ENCODE measurements at regions not wholly inside any gene's neighbourhood (a gene's known extent, or its start where the extent isn't known, plus 50 kb on each side); places are given as distances from the start of the nearest gene placed in this dataset.

DNA sequence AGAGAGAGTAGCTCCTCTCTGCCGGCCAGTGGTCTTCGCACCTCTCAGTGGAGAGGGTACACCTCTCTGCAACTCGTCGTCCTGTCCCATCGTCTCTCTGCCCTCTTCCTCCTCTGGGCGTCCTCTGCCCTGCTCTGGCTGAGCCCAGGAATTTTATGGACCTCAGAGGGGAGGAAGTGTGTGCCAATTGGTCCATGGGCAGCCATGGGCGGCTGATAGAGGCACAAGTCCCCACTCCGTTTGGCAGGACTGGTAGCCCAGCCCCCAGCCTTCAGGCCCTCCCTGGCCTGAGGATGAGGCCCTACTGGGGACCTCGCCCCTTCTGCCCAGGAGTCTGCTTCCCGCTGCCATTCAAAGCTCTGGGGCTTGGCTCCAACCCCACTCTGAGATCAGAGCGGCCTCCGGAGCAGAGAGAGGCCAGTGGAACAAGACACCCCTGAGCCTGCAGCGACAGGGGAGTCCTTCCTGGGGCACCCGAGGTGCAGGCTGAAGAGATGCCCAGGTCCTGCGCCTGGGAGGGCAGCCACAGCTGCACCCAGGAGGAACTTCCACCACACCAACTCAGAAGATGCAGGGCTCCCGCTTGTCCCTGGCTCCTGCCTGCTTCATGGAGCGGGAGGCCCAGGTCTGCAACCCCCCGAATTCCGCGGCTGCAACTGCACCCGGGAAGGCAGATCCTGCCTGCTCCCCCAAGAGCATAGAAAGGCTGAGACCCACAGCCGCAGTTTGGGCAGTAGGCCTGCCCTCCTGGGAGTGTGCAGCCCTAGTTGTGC is 659.9 kb downstream of the KCNT2 start:
- no peaks in the 10 kb centered on the region for H3K36me3 ChIP-seq (ENCODE audit: insufficient read depth, low read length)
- CTCF ChIA-PET (ENCODE audit: unreplicated experiment) = no interaction called here
- intact Hi-C loops (cut with micrococcal nuclease; ENCODE audit: unreplicated experiment) = no loop called here
- H3K9me3 ChIP-seq (ENCODE audit: low read length) = no peaks in the 10 kb centered on the region
- H3K27ac ChIP-seq (ENCODE audit: low read depth, low read length, poor library complexity, severe bottlenecking) = no peak overlapping the region
- no peak overlapping the region for H2AFZ ChIP-seq (ENCODE audit: low read length)
- POLR2A ChIA-PET = no interaction called here
- H3K4me2 ChIP-seq (ENCODE audit: low read length) = no peak overlapping the region
- H3K4me1 ChIP-seq (ENCODE audit: insufficient read depth, low read length, poor library complexity, severe bottlenecking) = no peaks in the 10 kb centered on the region
- no TSS peak for BruUV-seq (replicated peaks)
- DNase-seq (ENCODE audit: low spot score) = no peak
- H3K4me3 ChIP-seq (ENCODE audit: low read depth, low read length, poor library complexity, severe bottlenecking) = no peak overlapping the region
- H4K20me1 ChIP-seq (ENCODE audit: insufficient read depth, low read length) = no peaks in the 10 kb centered on the region
- no peaks in the 10 kb centered on the region for H3K9me2 ChIP-seq (ENCODE audit: insufficient read depth, low read length)
- TF ChIP-seq, protein P1, sequence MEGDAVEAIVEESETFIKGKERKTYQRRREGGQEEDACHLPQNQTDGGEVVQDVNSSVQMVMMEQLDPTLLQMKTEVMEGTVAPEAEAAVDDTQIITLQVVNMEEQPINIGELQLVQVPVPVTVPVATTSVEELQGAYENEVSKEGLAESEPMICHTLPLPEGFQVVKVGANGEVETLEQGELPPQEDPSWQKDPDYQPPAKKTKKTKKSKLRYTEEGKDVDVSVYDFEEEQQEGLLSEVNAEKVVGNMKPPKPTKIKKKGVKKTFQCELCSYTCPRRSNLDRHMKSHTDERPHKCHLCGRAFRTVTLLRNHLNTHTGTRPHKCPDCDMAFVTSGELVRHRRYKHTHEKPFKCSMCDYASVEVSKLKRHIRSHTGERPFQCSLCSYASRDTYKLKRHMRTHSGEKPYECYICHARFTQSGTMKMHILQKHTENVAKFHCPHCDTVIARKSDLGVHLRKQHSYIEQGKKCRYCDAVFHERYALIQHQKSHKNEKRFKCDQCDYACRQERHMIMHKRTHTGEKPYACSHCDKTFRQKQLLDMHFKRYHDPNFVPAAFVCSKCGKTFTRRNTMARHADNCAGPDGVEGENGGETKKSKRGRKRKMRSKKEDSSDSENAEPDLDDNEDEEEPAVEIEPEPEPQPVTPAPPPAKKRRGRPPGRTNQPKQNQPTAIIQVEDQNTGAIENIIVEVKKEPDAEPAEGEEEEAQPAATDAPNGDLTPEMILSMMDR (conservative IDR thresholded peaks at IDR 0.05; ENCODE audit: low read length) = no peak
- H3K79me2 ChIP-seq (ENCODE audit: insufficient read depth, low read depth, low read length) = no peaks in the 10 kb centered on the region

DNA sequence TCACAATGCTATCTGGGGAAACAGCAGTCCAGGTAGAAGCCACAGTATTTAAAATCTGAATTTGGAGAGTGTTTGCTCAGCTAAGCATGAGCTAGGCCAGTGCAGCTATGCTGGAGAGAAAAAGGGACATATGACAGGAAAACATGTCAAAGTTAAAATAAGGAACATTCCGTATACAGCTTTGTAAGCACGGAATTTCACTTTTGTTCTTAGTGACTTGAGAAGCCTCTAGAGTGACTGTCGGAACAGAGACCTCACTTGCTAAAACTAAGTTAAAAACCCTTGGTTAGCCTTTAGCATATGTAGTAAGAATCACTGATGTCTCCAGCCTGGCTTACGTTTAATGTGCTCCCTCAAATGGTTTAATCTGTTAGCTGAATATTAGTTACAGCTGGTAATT is 661.7 kb downstream of the KCNT2 start:
- POLR2A ChIA-PET = no interaction called here
- H3K4me2 ChIP-seq (ENCODE audit: low read length) = no peak overlapping the region
- H3K36me3 ChIP-seq (ENCODE audit: insufficient read depth, low read length) = no peaks in the 10 kb centered on the region
- BruUV-seq (replicated peaks) = no TSS peak
- H3K9me2 ChIP-seq (ENCODE audit: insufficient read depth, low read length) = no peaks in the 10 kb centered on the region
- no peaks in the 10 kb centered on the region for H3K79me2 ChIP-seq (ENCODE audit: insufficient read depth, low read depth, low read length)
- H2AFZ ChIP-seq (ENCODE audit: low read length) = no peak overlapping the region
- no peak overlapping the region for H3K27ac ChIP-seq (ENCODE audit: low read depth, low read length, poor library complexity, severe bottlenecking)
- H3K9me3 ChIP-seq (ENCODE audit: low read length) = no peaks in the 10 kb centered on the region
- CTCF ChIA-PET (ENCODE audit: unreplicated experiment) = no interaction called here
- no peak for TF ChIP-seq EZH2phosphoT487 (IDR thresholded peaks at IDR 0.05; ENCODE audit: borderline replicate concordance, low read depth, low read length)
- H3K4me1 ChIP-seq (ENCODE audit: insufficient read depth, low read length, poor library complexity, severe bottlenecking) = no peaks in the 10 kb centered on the region
- no peaks in the 10 kb centered on the region for H4K20me1 ChIP-seq (ENCODE audit: insufficient read depth, low read length)
- H3K4me3 ChIP-seq (ENCODE audit: low read depth, low read length, poor library complexity, severe bottlenecking) = no peak overlapping the region
- intact Hi-C loops (cut with micrococcal nuclease; ENCODE audit: unreplicated experiment) = no loop called here
- no peak for DNase-seq (ENCODE audit: low spot score)

DNA sequence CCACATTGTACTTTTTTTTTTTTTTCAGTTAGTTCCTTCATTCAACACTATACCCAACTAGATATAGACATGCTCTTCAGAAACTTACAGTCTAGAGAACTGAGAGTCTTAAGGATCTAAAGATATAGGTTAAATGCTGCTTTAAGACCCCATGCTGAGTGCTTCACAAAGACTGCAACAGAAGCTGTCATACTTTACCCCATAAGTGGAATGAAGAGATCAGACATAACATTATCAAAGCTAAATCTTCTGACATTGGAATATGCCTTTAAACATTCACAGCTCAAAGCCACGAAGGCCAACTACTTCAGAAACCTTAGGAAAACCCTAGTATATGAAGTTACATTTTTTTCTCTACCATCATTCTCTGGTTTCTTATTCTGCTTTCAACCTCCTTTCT is 666.4 kb downstream of the KCNT2 start:
- Histone ChIP-seq H3K79me2 (ENCODE audit: insufficient read depth, low read depth, low read length) (no peaks in the 10 kb centered on the region), H3K27ac (ENCODE audit: low read depth, low read length, poor library complexity, severe bottlenecking) (no peak overlapping the region), H3K9me3 (ENCODE audit: low read length) (no peaks in the 10 kb centered on the region), H3K9me2 (ENCODE audit: insufficient read depth, low read length) (no peaks in the 10 kb centered on the region), H3K4me3 (ENCODE audit: low read depth, low read length, poor library complexity, severe bottlenecking) (no peak overlapping the region), H2AFZ (ENCODE audit: low read length) (no peak overlapping the region), H3K36me3 (ENCODE audit: insufficient read depth, low read length) (no peaks in the 10 kb centered on the region), H3K4me2 (ENCODE audit: low read length) (no peak overlapping the region), H3K4me1 (ENCODE audit: insufficient read depth, low read length, poor library complexity, severe bottlenecking) (no peaks in the 10 kb centered on the region), H4K20me1 (ENCODE audit: insufficient read depth, low read length) (no peaks in the 10 kb centered on the region)
- ChIA-PET CTCF (ENCODE audit: unreplicated experiment) (no interaction called here), POLR2A (interaction anchor here (0.7 kb wide), 1 partner anchor 235 kb away, joined by 3 read pairs; no protein-coding TSS in a partner anchor)
- intact Hi-C loops (cut with micrococcal nuclease; ENCODE audit: unreplicated experiment) = no loop called here
- TF ChIP-seq, protein P1 (conservative IDR thresholded peaks at IDR 0.05; ENCODE audit: low read length) = no peak
- TF ChIP-seq EZH2phosphoT487 (IDR thresholded peaks at IDR 0.05; ENCODE audit: borderline replicate concordance, low read depth, low read length) = no peak
- BruUV-seq (replicated peaks) = no TSS peak
- DNase-seq (ENCODE audit: low spot score) = no peak
